Amniotic stem cell (primary cell): ENCODE measurements at regions not wholly inside any gene's neighbourhood (a gene's known extent, or its start where the extent isn't known, plus 50 kb on each side); places are given as distances from the start of the nearest gene placed in this dataset.
"Not testable (repeated sequence)": the region's sequence is repeated elsewhere in the genome, so short reads cannot be mapped to it uniquely, and the experiment has no call there.

Experiments used
- DNase-seq: peaks from one replicate; lab custom pipeline; 2025; lab: John Stamatoyannopoulos, UW

- DNase-seq = no peak
Observed at GRCh38 chr9:115400796-115401195, 282.8 kb upstream of the TNC start.

- no peak for DNase-seq
Observed at GRCh38 chr9:115401756-115402327, 283.9 kb upstream of the TNC start.

- no peak for DNase-seq
Observed at GRCh38 chr9:115403753-115404152, 285.8 kb upstream of the TNC start.

- DNase-seq = no peak
Observed at GRCh38 chr9:115404311-115404710, 286.4 kb upstream of the TNC start.

GRCh38 chr9:115411516-115411915 lies 293.6 kb upstream of the TNC start:
- DNase-seq = no peak

GRCh38 chr9:115411993-115412452 lies 294.1 kb upstream of the TNC start:
- no peak for DNase-seq

- DNase-seq = no peak
Observed at GRCh38 chr9:115412656-115413055, 294.7 kb upstream of the TNC start.

GRCh38 chr9:115413304-115413703 lies 295.3 kb upstream of the TNC start:
- DNase-seq = no peak

- DNase-seq = no peak
Observed at GRCh38 chr9:115413766-115414382, 295.9 kb upstream of the TNC start.

- no peak for DNase-seq
Observed at GRCh38 chr9:115414561-115414960, 296.6 kb upstream of the TNC start.

GRCh38 chr9:115415450-115415849 lies 297.5 kb upstream of the TNC start:
- no peak for DNase-seq

- no peak for DNase-seq
Observed at GRCh38 chr9:115416299-115416698, 298.3 kb upstream of the TNC start.

- DNase-seq = not testable (repeated sequence)
Observed at GRCh38 chr9:115418181-115418580, 300.2 kb upstream of the TNC start.

- DNase-seq = no peak
Observed at GRCh38 chr9:115422932-115423440, 305.0 kb upstream of the TNC start.

- no peak for DNase-seq
Observed at GRCh38 chr9:115423646-115424045, 305.7 kb upstream of the TNC start.

- no peak for DNase-seq
Observed at GRCh38 chr9:115425601-115426000, 307.6 kb upstream of the TNC start.

GRCh38 chr9:115437418-115437817 lies 319.5 kb upstream of the TNC start:
- DNase-seq = no peak

GRCh38 chr9:115439641-115440040 lies 321.7 kb upstream of the TNC start:
- DNase-seq = no peak

- no peak for DNase-seq
Observed at GRCh38 chr9:115442054-115442453, 324.1 kb upstream of the TNC start.

- no peak for DNase-seq
Observed at GRCh38 chr9:115443890-115444289, 325.9 kb upstream of the TNC start.

- no peak for DNase-seq
Observed at GRCh38 chr9:115444959-115445358, 327.0 kb upstream of the TNC start.

- no peak for DNase-seq
Observed at GRCh38 chr9:115445655-115446054, 327.7 kb upstream of the TNC start.

GRCh38 chr9:115456515-115456914 lies 338.6 kb upstream of the TNC start:
- no peak for DNase-seq

GRCh38 chr9:115461280-115461679 lies 343.3 kb upstream of the TNC start:
- no peak for DNase-seq
